Loucy (cell line): ENCODE measurements at regions not wholly inside any gene's neighbourhood (a gene's known extent, or its start where the extent isn't known, plus 50 kb on each side); places are given as distances from the start of the nearest gene placed in this dataset.

Source experiments
- H2AFZ ChIP-seq: fragments of 200-600 bp; sonication (generic); 2 replicates; pipeline ENCODE4 v1.6.0; 2016; ENCODE audit warnings: antibody characterized with exemption, mild to moderate bottlenecking, low read length, moderate library complexity
- H3F3A ChIP-seq: fragments of 200-600 bp; 2 replicates; pipeline ENCODE4 v1.6.0; 2016; ENCODE audit warnings: antibody characterized with exemption, low read depth, mild to moderate bottlenecking
- H3K27me3 ChIP-seq: fragments of 200-600 bp; sonication (generic); 2 replicates; pipeline ENCODE4 v1.6.1; 2014; ENCODE audit warnings: low read length, mild to moderate bottlenecking; ENCODE audit not compliant: insufficient read depth, poor library complexity, severe bottlenecking
- H3K36me3 ChIP-seq: fragments of 200-600 bp; sonication (generic); 2 replicates; pipeline ENCODE4 v1.6.1; 2016; ENCODE audit warnings: low read length; ENCODE audit not compliant: insufficient read depth
- H3K4me1 ChIP-seq: fragments of 200-600 bp; sonication (generic); 2 replicates; pipeline ENCODE4 v1.5.1; 2014; ENCODE audit warnings: low read length, mild to moderate bottlenecking; ENCODE audit not compliant: insufficient read depth, poor library complexity, severe bottlenecking
- H3K4me2 ChIP-seq: fragments of 200-600 bp; sonication (generic); 2 replicates; pipeline ENCODE4 v1.6.0; 2014; ENCODE audit warnings: antibody characterized with exemption, low read length, low read depth, mild to moderate bottlenecking; ENCODE audit not compliant: poor library complexity, severe bottlenecking
- H3K4me3 ChIP-seq: fragments of 200-600 bp; sonication (generic); 2 replicates; pipeline ENCODE4 v1.5.1; 2014; ENCODE audit warnings: low read length, mild to moderate bottlenecking, mixed read lengths; ENCODE audit not compliant: poor library complexity, severe bottlenecking
- H3K79me2 ChIP-seq: fragments of 200-600 bp; sonication (generic); 2 replicates; pipeline ENCODE4 v1.6.1; 2014; ENCODE audit warnings: low read length; ENCODE audit not compliant: insufficient read depth
- H3K9ac ChIP-seq: fragments of 200-600 bp; sonication (generic); 2 replicates; pipeline ENCODE4 v1.6.0; 2014; ENCODE audit warnings: mild to moderate bottlenecking, low read depth, low read length, moderate library complexity; ENCODE audit not compliant: poor library complexity, severe bottlenecking
- H3K9me2 ChIP-seq: fragments of 200-600 bp; sonication (generic); replicated peaks from 2 replicates; pipeline ENCODE4 v1.6.1; 2016; ENCODE audit warnings: low read depth, low read length, mixed read lengths
- H3K9me3 ChIP-seq: fragments of 200-600 bp; sonication (generic); 2 replicates; pipeline ENCODE4 v1.6.1; 2014; ENCODE audit warnings: mild to moderate bottlenecking, antibody characterized with exemption, low read length, low read depth; ENCODE audit not compliant: insufficient read depth
- H4K20me1 ChIP-seq: fragments of 200-600 bp; sonication (generic); 2 replicates; pipeline ENCODE4 v1.6.0; 2014; ENCODE audit warnings: antibody characterized with exemption, low read length, mild to moderate bottlenecking; ENCODE audit not compliant: insufficient read depth, poor library complexity, severe bottlenecking
- EZH2phosphoT487 ChIP-seq: fragments of 200-600 bp; IDR thresholded peaks from 2 replicates; pipeline ENCODE4 v1.6.1; 2018; ENCODE audit warnings: antibody characterized with exemption, mild to moderate bottlenecking, moderate library complexity, borderline replicate concordance
- TF ChIP-seq, protein P1 (sequence below): fragments of 200-600 bp; sonication (generic); conservative IDR thresholded peaks from 2 replicates; pipeline ENCODE4 v1.5.1; 2014; ENCODE audit warnings: mild to moderate bottlenecking, antibody characterized with exemption, low read length

DNA sequence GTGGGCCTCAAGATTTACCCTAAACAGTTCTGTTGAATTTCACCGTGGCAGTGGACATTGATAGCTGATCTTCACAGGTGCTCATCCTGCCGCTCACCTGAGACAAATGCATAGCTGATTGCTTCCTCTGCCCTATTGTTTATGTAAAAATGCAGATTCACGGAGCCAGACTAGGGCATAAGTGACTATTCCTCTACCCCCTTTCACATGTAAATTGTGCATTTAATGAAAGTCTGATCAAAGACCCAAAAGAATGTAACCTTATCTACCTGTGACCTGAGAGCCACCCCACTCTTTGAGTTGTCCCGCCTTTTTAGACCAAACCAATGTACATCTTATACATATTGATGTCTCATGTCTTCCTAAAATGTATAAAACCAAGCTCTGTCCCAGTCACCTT, 312.4 kb upstream of the CDH5 start:
- Histone ChIP-seq H3K9me2 (no peaks in the 10 kb centered on the region; the same call in 1 of the 2 replicates), H3K36me3 (no peaks in the 10 kb centered on the region), H3K4me2 (no peak overlapping the region), H3K9ac (no peak overlapping the region), H3K4me1 (no peaks in the 10 kb centered on the region), H3K4me3 (no peak overlapping the region), H2AFZ (no peak overlapping the region), H3F3A (no peaks in the 10 kb centered on the region), H3K27me3 (no peaks in the 10 kb centered on the region), H3K79me2 (no peaks in the 10 kb centered on the region), H3K9me3 (no peaks in the 10 kb centered on the region), H4K20me1 (no peaks in the 10 kb centered on the region)
- no peak for TF ChIP-seq EZH2phosphoT487
- TF ChIP-seq, protein P1, sequence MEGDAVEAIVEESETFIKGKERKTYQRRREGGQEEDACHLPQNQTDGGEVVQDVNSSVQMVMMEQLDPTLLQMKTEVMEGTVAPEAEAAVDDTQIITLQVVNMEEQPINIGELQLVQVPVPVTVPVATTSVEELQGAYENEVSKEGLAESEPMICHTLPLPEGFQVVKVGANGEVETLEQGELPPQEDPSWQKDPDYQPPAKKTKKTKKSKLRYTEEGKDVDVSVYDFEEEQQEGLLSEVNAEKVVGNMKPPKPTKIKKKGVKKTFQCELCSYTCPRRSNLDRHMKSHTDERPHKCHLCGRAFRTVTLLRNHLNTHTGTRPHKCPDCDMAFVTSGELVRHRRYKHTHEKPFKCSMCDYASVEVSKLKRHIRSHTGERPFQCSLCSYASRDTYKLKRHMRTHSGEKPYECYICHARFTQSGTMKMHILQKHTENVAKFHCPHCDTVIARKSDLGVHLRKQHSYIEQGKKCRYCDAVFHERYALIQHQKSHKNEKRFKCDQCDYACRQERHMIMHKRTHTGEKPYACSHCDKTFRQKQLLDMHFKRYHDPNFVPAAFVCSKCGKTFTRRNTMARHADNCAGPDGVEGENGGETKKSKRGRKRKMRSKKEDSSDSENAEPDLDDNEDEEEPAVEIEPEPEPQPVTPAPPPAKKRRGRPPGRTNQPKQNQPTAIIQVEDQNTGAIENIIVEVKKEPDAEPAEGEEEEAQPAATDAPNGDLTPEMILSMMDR: no peak

DNA sequence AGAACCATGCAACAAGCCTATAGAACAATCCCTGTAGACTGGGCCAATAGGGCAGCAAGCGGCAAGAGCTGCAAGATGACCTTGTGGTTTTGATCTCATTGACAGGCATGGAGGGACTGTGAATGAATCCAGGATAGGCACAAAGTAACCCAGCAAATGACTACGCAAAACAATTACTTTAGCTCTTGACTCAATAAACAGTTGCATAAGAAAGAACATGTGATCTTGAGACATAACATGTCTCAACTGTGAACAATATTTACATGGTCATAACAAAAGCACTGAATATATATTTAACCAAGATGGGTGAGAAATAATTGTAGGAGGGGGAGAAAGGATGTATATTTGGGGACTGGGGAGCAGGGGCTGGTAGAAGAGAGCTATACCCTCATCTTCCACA, 313.7 kb upstream of the CDH5 start:
- H3K36me3 ChIP-seq: no peaks in the 10 kb centered on the region

DNA sequence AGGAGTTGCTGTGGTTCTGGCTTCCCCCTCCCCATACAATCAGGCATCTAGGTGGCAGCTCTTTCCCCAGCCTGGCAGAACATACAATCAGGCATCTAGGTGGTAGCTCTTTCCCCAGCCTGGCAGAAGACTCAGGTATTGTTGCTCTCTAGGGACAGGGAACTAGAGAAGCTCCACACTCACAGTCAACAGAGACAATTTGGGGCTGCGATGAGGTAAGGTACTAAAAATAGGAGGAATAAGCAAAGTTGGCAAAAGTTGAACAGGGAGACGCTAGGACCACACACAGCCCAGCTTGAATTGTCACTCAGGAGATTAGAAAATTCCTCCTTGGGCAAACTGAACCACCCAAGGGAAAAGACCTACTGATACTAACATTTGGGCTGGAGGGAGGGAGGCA, 315.5 kb upstream of the CDH5 start:
- H3K9ac ChIP-seq: no peak overlapping the region
- H3K9me3 ChIP-seq: no peaks in the 10 kb centered on the region
- no peaks in the 10 kb centered on the region for H3K79me2 ChIP-seq
- H4K20me1 ChIP-seq: no peaks in the 10 kb centered on the region
- no peak overlapping the region for H3K4me3 ChIP-seq
- H3K27me3 ChIP-seq: no peaks in the 10 kb centered on the region
- TF ChIP-seq EZH2phosphoT487: no peak
- TF ChIP-seq, protein P1: no peak
- H3K4me1 ChIP-seq: no peaks in the 10 kb centered on the region
- H2AFZ ChIP-seq: no peak overlapping the region
- H3K4me2 ChIP-seq: no peak overlapping the region
- H3K36me3 ChIP-seq: no peaks in the 10 kb centered on the region
- no peaks in the 10 kb centered on the region; the same call in 1 of the 2 replicates for H3K9me2 ChIP-seq
- H3F3A ChIP-seq: no peaks in the 10 kb centered on the region

More for the DNA sequence above, 313.7 kb upstream of the CDH5 start:
- no peak overlapping the region for H3K4me2 ChIP-seq
- no peaks in the 10 kb centered on the region for H3K79me2 ChIP-seq
- H3K9me3 ChIP-seq: no peaks in the 10 kb centered on the region
- H3K9ac ChIP-seq: no peak overlapping the region
- H3K27me3 ChIP-seq: no peaks in the 10 kb centered on the region
- H3K9me2 ChIP-seq: no peaks in the 10 kb centered on the region; the same call in 1 of the 2 replicates
- no peaks in the 10 kb centered on the region for H3K4me1 ChIP-seq
- H3F3A ChIP-seq: no peaks in the 10 kb centered on the region
- H2AFZ ChIP-seq: no peak overlapping the region
- no peaks in the 10 kb centered on the region for H4K20me1 ChIP-seq
- no peak overlapping the region for H3K4me3 ChIP-seq
- TF ChIP-seq, protein P1: no peak
- TF ChIP-seq EZH2phosphoT487: no peak
